ENCODE measurements at regions not wholly inside any gene's neighbourhood (a gene's known extent, or its start where the extent isn't known, plus 50 kb on each side); places are given as distances from the start of the nearest gene placed in this dataset.

DNA sequence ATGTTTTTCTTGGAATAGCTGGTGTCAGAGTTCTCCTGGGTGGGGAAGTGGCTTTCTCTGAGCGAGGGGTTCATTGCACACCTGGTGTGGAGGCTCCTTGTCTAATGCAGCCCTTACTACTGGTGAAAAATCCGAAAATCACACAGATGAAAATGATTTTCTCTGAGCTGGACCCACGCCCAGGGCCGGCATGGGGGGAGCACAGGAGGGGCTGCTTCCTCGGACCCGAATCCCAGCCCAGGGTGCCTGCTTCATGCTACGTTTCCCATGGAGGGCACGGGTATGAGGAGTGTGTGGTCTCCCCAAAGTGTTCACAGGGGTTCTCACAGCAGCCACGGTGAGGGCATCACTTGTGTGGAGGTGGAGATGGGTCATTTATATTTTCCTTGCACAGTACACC is 288.0 kb upstream of the HDAC4 start:
- H3K9ac ChIP-seq, result no peak overlapping the region
- H3K36me3 ChIP-seq, result no peaks in the 10 kb centered on the region
- no peaks in the 10 kb centered on the region for H3K79me2 ChIP-seq (ENCODE audit: low read depth)
- no peak overlapping the region for H3K4me2 ChIP-seq
- H3K27ac ChIP-seq, result no peak overlapping the region
- H4K20me1 ChIP-seq (ENCODE audit: low read depth), result no peaks in the 10 kb centered on the region
- TF ChIP-seq EZH2phosphoT487 (IDR thresholded peaks at IDR 0.05) (no peak), EZH2 (IDR thresholded peaks at IDR 0.05) (no peak)
- TF ChIP-seq, protein P1, sequence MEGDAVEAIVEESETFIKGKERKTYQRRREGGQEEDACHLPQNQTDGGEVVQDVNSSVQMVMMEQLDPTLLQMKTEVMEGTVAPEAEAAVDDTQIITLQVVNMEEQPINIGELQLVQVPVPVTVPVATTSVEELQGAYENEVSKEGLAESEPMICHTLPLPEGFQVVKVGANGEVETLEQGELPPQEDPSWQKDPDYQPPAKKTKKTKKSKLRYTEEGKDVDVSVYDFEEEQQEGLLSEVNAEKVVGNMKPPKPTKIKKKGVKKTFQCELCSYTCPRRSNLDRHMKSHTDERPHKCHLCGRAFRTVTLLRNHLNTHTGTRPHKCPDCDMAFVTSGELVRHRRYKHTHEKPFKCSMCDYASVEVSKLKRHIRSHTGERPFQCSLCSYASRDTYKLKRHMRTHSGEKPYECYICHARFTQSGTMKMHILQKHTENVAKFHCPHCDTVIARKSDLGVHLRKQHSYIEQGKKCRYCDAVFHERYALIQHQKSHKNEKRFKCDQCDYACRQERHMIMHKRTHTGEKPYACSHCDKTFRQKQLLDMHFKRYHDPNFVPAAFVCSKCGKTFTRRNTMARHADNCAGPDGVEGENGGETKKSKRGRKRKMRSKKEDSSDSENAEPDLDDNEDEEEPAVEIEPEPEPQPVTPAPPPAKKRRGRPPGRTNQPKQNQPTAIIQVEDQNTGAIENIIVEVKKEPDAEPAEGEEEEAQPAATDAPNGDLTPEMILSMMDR (IDR thresholded peaks at IDR 0.05), result no peak
- H3K36me3 Mint-ChIP-seq, result no peaks in the 10 kb centered on the region
- no peaks in the 10 kb centered on the region for H3K9me3 ChIP-seq (ENCODE audit: low read depth)
- H3K4me3 ChIP-seq, result no peak overlapping the region
- H3K27me3 Mint-ChIP-seq (ENCODE audit: insufficient read depth, low read depth), result peaks cover 5% of the 10 kb centered on the region
- no peaks in the 10 kb centered on the region for H3K4me1 ChIP-seq
- H3K4me3 Mint-ChIP-seq, result no peak overlapping the region
- no peak overlapping the region for H3K27ac Mint-ChIP-seq
- peaks cover 7% of the 10 kb centered on the region for H3K4me1 Mint-ChIP-seq
- no peaks in the 10 kb centered on the region for H3K27me3 ChIP-seq
- peaks cover 3% of the 10 kb centered on the region for H3K9me3 Mint-ChIP-seq
- no peaks in the 10 kb centered on the region for H3F3A ChIP-seq (ENCODE audit: low read depth)
- DNase-seq (ENCODE audit: low spot score), result no peak
- no peak overlapping the region for H2AFZ ChIP-seq (replicated peaks)

DNA sequence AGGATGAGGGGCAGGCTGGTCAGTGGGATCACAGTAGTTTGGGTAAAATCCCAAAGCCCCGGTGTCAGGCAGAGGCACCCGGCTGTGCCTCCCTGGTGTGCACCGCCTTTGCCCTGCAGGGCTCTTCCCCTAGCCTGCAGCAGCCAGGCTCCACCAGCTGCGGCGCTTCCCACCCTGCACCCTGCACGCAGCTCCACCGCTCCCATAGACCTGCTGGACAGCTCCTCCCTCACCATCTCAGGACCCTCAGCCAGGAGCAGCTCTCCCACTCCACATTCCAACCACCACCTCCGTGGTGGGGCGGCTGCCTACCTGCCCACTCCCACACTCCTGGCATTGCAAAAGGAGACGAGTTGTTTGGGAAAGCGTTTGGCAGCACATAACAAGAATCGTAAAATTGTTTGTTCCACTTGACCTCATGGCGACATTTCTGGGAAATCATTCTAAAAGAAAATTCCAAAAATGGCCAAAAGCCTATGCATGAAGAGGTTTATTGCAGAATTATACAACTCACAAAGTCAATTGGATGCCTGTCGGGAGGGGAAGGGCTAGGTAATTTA is 287.4 kb upstream of the HDAC4 start:
- H3K4me1 ChIP-seq, result no peaks in the 10 kb centered on the region
- H3K4me3 Mint-ChIP-seq, result no peak overlapping the region
- H3K27ac Mint-ChIP-seq, result no peak overlapping the region

GRCh38 chr2:239687441-239687840 is 286.6 kb upstream of the HDAC4 start:
- H3K27ac Mint-ChIP-seq, result no peak overlapping the region
- TF ChIP-seq EZH2phosphoT487 (IDR thresholded peaks at IDR 0.05), result no peak
- H3K4me3 Mint-ChIP-seq, result no peak overlapping the region
- H3K4me1 Mint-ChIP-seq, result peaks cover 3% of the 10 kb centered on the region
- Histone ChIP-seq H3K9me3 (ENCODE audit: low read depth) (no peaks in the 10 kb centered on the region), H3K79me2 (ENCODE audit: low read depth) (no peaks in the 10 kb centered on the region), H3K36me3 (no peaks in the 10 kb centered on the region), H4K20me1 (ENCODE audit: low read depth) (no peaks in the 10 kb centered on the region), H3K9ac (no peak overlapping the region), H3K27ac (no peak overlapping the region), H2AFZ (replicated peaks) (no peak overlapping the region), H3K4me2 (no peak overlapping the region), H3K4me1 (no peaks in the 10 kb centered on the region), H3K4me3 (no peak overlapping the region), H3F3A (ENCODE audit: low read depth) (no peaks in the 10 kb centered on the region), H3K27me3 (no peaks in the 10 kb centered on the region)
- H3K9me3 Mint-ChIP-seq, result peaks cover 10% of the 10 kb centered on the region
- DNase-seq (ENCODE audit: low spot score), result no peak
- no peaks in the 10 kb centered on the region for H3K36me3 Mint-ChIP-seq
- H3K27me3 Mint-ChIP-seq (ENCODE audit: insufficient read depth, low read depth), result peaks cover 2% of the 10 kb centered on the region

More for the DNA sequence above, 287.4 kb upstream of the HDAC4 start:
- no peaks in the 10 kb centered on the region for H3K27me3 ChIP-seq
- H3K9ac ChIP-seq, result no peak overlapping the region
- H3K9me3 ChIP-seq (ENCODE audit: low read depth), result no peaks in the 10 kb centered on the region
- no peak overlapping the region for H3K4me3 ChIP-seq
- TF ChIP-seq EZH2 (IDR thresholded peaks at IDR 0.05), result no peak
- TF ChIP-seq, protein P1 (IDR thresholded peaks at IDR 0.05), result no peak
- no peaks in the 10 kb centered on the region for H3K36me3 ChIP-seq
- H3K79me2 ChIP-seq (ENCODE audit: low read depth), result no peaks in the 10 kb centered on the region
- no peak overlapping the region for H3K4me2 ChIP-seq
- no peaks in the 10 kb centered on the region for H4K20me1 ChIP-seq (ENCODE audit: low read depth)
- no peaks in the 10 kb centered on the region for H3F3A ChIP-seq (ENCODE audit: low read depth)
- no peak overlapping the region for H2AFZ ChIP-seq (replicated peaks)
- H3K27me3 Mint-ChIP-seq (ENCODE audit: insufficient read depth, low read depth), result peaks cover 2% of the 10 kb centered on the region
- H3K36me3 Mint-ChIP-seq, result no peaks in the 10 kb centered on the region
- H3K4me1 Mint-ChIP-seq, result peaks cover 7% of the 10 kb centered on the region
- DNase-seq (ENCODE audit: low spot score), result no peak
- no peak overlapping the region for H3K27ac ChIP-seq
- H3K9me3 Mint-ChIP-seq, result peaks cover 5% of the 10 kb centered on the region

DNA sequence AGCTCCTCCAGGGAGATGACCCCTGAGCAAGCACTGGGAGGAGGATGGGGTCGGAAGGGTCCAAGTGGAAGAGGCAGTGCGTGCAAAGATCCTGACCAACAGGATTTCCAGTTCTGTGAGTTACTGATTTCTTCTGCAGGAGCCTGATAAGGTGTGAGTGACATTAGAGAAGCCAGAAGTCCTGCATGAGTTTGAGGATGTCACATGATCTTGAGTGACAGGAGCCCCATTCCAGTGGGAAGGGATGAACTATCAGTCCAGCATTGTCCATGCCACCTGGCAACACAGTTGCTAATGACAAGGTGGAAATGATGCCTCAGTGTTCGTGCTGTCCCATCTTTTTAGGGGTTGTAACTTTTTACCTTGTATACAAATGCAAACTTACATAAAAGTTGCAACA is 285.1 kb upstream of the HDAC4 start:
- no peak for DNase-seq (ENCODE audit: low spot score)
- no peaks in the 10 kb centered on the region for H3K9me3 ChIP-seq (ENCODE audit: low read depth)
- Mint-ChIP-seq H3K27me3 (ENCODE audit: insufficient read depth, low read depth) (peaks cover 2% of the 10 kb centered on the region), H3K36me3 (no peaks in the 10 kb centered on the region), H3K9me3 (peaks cover 10% of the 10 kb centered on the region), H3K4me1 (peaks cover under 1% of the 10 kb centered on the region), H3K27ac (no peak overlapping the region), H3K4me3 (no peak overlapping the region)
- no peaks in the 10 kb centered on the region for H4K20me1 ChIP-seq (ENCODE audit: low read depth)
- no peaks in the 10 kb centered on the region for H3K79me2 ChIP-seq (ENCODE audit: low read depth)
- no peak for TF ChIP-seq EZH2phosphoT487 (IDR thresholded peaks at IDR 0.05)
- H3K27me3 ChIP-seq, result no peaks in the 10 kb centered on the region
- no peak overlapping the region for H3K27ac ChIP-seq
- H2AFZ ChIP-seq (replicated peaks), result no peak overlapping the region
- no peaks in the 10 kb centered on the region for H3K4me1 ChIP-seq
- H3K4me3 ChIP-seq, result no peak overlapping the region
- no peaks in the 10 kb centered on the region for H3K36me3 ChIP-seq
- H3K9ac ChIP-seq, result no peak overlapping the region
- H3F3A ChIP-seq (ENCODE audit: low read depth), result no peaks in the 10 kb centered on the region
- H3K4me2 ChIP-seq, result no peak overlapping the region

All from neural progenitor cell (in vitro differentiated cells).